Liver (tissue), 8 donors: ENCODE measurements at regions not wholly inside any gene's neighbourhood (a gene's known extent, or its start where the extent isn't known, plus 50 kb on each side); places are given as distances from the start of the nearest gene placed in this dataset.

Experiments used
- DNase-seq: peaks from one replicate; pipeline ENCODE4 v3.0.0-alpha.2; 2017; ENCODE audit warnings: low spot score
- H3K27ac ChIP-seq, 2 donors: one replicate each; pipeline ENCODE4 v1.7.0; 2013; ENCODE audit warnings: inconsistent platforms in 2 of 2, low read length in 2 of 2, control low read depth in 1 of 2, low read depth in 1 of 2, mild to moderate bottlenecking in 1 of 2
- H3K27me3 ChIP-seq, 4 donors: one replicate each; pipeline versions ENCODE4 v1.6.1 to v1.7.0; 2013; ENCODE audit warnings: low read length in 3 of 4, inconsistent platforms in 1 of 4, mild to moderate bottlenecking in 1 of 4, moderate library complexity in 1 of 4; ENCODE audit not compliant: control insufficient read depth in 4 of 4, insufficient read depth in 4 of 4
- H3K36me3 ChIP-seq, 4 donors: one replicate each; pipeline versions ENCODE4 v1.6.1 to v1.7.0; 2013; ENCODE audit warnings: low read length in 3 of 4, mild to moderate bottlenecking in 3 of 4, low read depth in 1 of 4, moderate library complexity in 1 of 4; ENCODE audit not compliant: control insufficient read depth in 4 of 4, insufficient read depth in 3 of 4
- H3K4me1 ChIP-seq, 4 donors: one replicate each; pipeline versions ENCODE4 v1.6.1 to v1.7.0; 2013; ENCODE audit warnings: low read length in 3 of 4, mild to moderate bottlenecking in 3 of 4, moderate library complexity in 1 of 4; ENCODE audit not compliant: control insufficient read depth in 4 of 4, insufficient read depth in 4 of 4
- H3K4me3 ChIP-seq, 3 donors: one replicate each; pipeline versions ENCODE4 v1.6.1 to v1.7.0; 2013; ENCODE audit warnings: low read length in 3 of 3, control low read depth in 1 of 3, low read depth in 1 of 3, mild to moderate bottlenecking in 1 of 3
- H3K9ac ChIP-seq, 2 donors: one replicate each; pipeline ENCODE4 v1.7.0; 2013; ENCODE audit warnings: low read length in 2 of 2, mild to moderate bottlenecking in 2 of 2, moderate library complexity in 2 of 2, control low read depth in 1 of 2, low read depth in 1 of 2
- H3K9me3 ChIP-seq, 4 donors: one replicate each; pipeline versions ENCODE4 v1.6.1 to v1.7.0; 2013; ENCODE audit warnings: low read length in 3 of 4; ENCODE audit not compliant: control insufficient read depth in 4 of 4
- ATF3 ChIP-seq: IDR thresholded peaks from 2 replicates; pipeline ENCODE4 v1.6.1; 2016; ENCODE audit warnings: antibody characterized with exemption
- CTCF ChIP-seq: fragments of 150-350 bp; IDR thresholded peaks from 2 replicates; pipeline ENCODE4 v1.5.1; 2017; ENCODE audit warnings: improper control_type of control experiment, low read depth, low read length; ENCODE audit not compliant: missing input control
- EGR1 ChIP-seq, 2 donors: IDR thresholded peaks; 2 replicates each; pipeline ENCODE4 v1.6.1; 2016 to 2018; ENCODE audit warnings: antibody characterized with exemption in 2 of 2, low read depth in 2 of 2
- FOXA1 ChIP-seq: IDR thresholded peaks from 2 replicates; pipeline ENCODE4 v1.6.1; 2016; ENCODE audit warnings: antibody characterized with exemption
- FOXA2 ChIP-seq: IDR thresholded peaks from 2 replicates; pipeline ENCODE4 v1.6.1; 2016; ENCODE audit warnings: antibody characterized with exemption
- GABPA ChIP-seq, 2 donors: IDR thresholded peaks in 1 of 2; conservative IDR thresholded peaks in 1 of 2; 2 replicates each; pipeline ENCODE4 v1.6.1; 2016; ENCODE audit warnings: antibody characterized with exemption in 2 of 2, mild to moderate bottlenecking in 1 of 2, moderate library complexity in 1 of 2
- HNF4A ChIP-seq, 2 donors: conservative IDR thresholded peaks; 2 replicates each; pipeline ENCODE4 v1.6.1; 2016; ENCODE audit warnings: antibody characterized with exemption in 2 of 2, mild to moderate bottlenecking in 2 of 2
- HNF4G ChIP-seq: IDR thresholded peaks from 2 replicates; pipeline ENCODE4 v1.6.1; 2016; ENCODE audit warnings: antibody characterized with exemption
- JUND ChIP-seq, 2 donors: IDR thresholded peaks; 2 replicates each; pipeline ENCODE4 v1.6.1; 2016; ENCODE audit warnings: antibody characterized with exemption in 2 of 2
- NR2F2 ChIP-seq: IDR thresholded peaks from 2 replicates; pipeline ENCODE4 v1.6.1; 2016; ENCODE audit warnings: antibody characterized with exemption
- RXRA ChIP-seq, 2 donors: IDR thresholded peaks; 2 replicates each; pipeline ENCODE4 v1.6.1; 2017 to 2018; ENCODE audit warnings: antibody characterized with exemption in 2 of 2, mild to moderate bottlenecking in 1 of 2
- SP1 ChIP-seq: IDR thresholded peaks from 2 replicates; pipeline ENCODE4 v1.6.1; 2018; ENCODE audit warnings: antibody characterized with exemption, mild to moderate bottlenecking
- TAF1 ChIP-seq: conservative IDR thresholded peaks from 2 replicates; pipeline ENCODE4 v1.6.1; 2016; ENCODE audit warnings: antibody characterized with exemption, mild to moderate bottlenecking
- YY1 ChIP-seq: IDR thresholded peaks from 2 replicates; pipeline ENCODE4 v1.6.1; 2016; ENCODE audit warnings: antibody characterized with exemption, mild to moderate bottlenecking
- WGBS: extraction: QIAGEN DNeasy Blood & Tissue Kit; methylation state at CpG from one replicate; pipeline ENCODE4 v1.1.7; 2013; 5-methylcytosine and 5-hydroxymethylcytosine counted together
- TF ChIP-seq, protein P1 (sequence below): IDR thresholded peaks from 2 replicates; pipeline ENCODE4 v1.6.1; 2016; ENCODE audit warnings: antibody characterized with exemption, mild to moderate bottlenecking
- TF ChIP-seq, protein P2 (sequence below): IDR thresholded peaks from 2 replicates; pipeline ENCODE4 v1.6.1; 2016; ENCODE audit warnings: antibody characterized with exemption
- TF ChIP-seq, protein P3 (sequence below): IDR thresholded peaks from 2 replicates; pipeline ENCODE4 v1.6.1; 2016; ENCODE audit warnings: antibody characterized with exemption
- donor health status: healthy.
- donor health status: healthy.
- donor health status: healthy.
- donor health status: healthy.
- donor health status: healthy.

GRCh38 chr2:153710128-153710527 lies 161.6 kb upstream of the GALNT13 start:
- H3K27me3 ChIP-seq: no peaks in the 10 kb centered on the region
- no peak overlapping the region for H3K27ac ChIP-seq
- no peak overlapping the region for H3K4me3 ChIP-seq
- no peaks in the 10 kb centered on the region for H3K36me3 ChIP-seq
- WGBS: 70% methylated on average over 6 of the region's 6 CpGs
- no peak for DNase-seq
- TF ChIP-seq NR2F2 (no peak), FOXA1 (no peak), GABPA (IDR thresholded peaks at IDR 0.05 in 1 of 2, conservative IDR thresholded peaks at IDR 0.05 in 1 of 2) (no peak), HNF4A (conservative IDR thresholded peaks at IDR 0.05) (no peak), JUND (IDR thresholded peaks at IDR 0.05) (no peak), CTCF (no peak)
- TF ChIP-seq, protein P1, sequence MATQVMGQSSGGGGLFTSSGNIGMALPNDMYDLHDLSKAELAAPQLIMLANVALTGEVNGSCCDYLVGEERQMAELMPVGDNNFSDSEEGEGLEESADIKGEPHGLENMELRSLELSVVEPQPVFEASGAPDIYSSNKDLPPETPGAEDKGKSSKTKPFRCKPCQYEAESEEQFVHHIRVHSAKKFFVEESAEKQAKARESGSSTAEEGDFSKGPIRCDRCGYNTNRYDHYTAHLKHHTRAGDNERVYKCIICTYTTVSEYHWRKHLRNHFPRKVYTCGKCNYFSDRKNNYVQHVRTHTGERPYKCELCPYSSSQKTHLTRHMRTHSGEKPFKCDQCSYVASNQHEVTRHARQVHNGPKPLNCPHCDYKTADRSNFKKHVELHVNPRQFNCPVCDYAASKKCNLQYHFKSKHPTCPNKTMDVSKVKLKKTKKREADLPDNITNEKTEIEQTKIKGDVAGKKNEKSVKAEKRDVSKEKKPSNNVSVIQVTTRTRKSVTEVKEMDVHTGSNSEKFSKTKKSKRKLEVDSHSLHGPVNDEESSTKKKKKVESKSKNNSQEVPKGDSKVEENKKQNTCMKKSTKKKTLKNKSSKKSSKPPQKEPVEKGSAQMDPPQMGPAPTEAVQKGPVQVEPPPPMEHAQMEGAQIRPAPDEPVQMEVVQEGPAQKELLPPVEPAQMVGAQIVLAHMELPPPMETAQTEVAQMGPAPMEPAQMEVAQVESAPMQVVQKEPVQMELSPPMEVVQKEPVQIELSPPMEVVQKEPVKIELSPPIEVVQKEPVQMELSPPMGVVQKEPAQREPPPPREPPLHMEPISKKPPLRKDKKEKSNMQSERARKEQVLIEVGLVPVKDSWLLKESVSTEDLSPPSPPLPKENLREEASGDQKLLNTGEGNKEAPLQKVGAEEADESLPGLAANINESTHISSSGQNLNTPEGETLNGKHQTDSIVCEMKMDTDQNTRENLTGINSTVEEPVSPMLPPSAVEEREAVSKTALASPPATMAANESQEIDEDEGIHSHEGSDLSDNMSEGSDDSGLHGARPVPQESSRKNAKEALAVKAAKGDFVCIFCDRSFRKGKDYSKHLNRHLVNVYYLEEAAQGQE: no peak
- TF ChIP-seq, protein P2, sequence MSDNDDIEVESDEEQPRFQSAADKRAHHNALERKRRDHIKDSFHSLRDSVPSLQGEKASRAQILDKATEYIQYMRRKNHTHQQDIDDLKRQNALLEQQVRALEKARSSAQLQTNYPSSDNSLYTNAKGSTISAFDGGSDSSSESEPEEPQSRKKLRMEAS: no peak
- no peaks in the 10 kb centered on the region for H3K9me3 ChIP-seq
- no peak overlapping the region for H3K9ac ChIP-seq
- H3K4me1 ChIP-seq: no peaks in the 10 kb centered on the region

DNA sequence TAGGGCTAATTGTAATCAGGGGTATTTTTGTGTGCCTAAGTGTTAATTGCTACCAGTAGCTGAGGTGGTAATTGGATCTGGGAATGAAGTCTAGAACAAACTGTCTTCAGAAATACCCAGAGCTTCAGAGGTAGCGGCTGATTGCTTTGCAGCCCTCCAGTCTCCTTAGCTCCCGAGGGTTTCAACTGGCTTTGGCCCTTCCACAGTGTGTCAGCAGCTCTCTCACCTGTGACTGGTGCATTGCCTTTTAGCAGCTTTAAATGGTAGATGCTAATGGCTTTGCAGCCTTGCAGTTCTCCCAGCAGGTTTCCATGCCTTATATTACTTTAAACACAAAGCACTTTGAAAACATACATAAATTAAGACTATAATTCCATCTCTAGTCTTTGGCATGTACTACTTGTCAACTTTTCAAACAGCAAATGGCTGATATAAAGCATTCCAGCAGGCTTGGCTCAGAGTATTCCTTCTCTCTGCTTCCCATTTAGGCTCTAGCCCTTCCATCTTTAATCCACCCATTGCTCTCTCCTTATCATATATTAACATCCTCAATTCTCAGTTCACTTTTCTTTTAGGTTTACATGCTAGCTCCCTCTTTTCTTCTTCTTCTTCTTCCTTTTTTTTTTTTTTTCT lies 156.4 kb upstream of the GALNT13 start:
- DNase-seq: no peak
- no peaks in the 10 kb centered on the region for H3K36me3 ChIP-seq
- no peaks in the 10 kb centered on the region for H3K9me3 ChIP-seq
- no peaks in the 10 kb centered on the region for H3K27me3 ChIP-seq
- H3K4me1 ChIP-seq: no peaks in the 10 kb centered on the region
- 51% methylated on average over 2 of the region's 2 CpGs for WGBS
- H3K27ac ChIP-seq: no peak overlapping the region
- H3K9ac ChIP-seq: no peak overlapping the region
- no peak overlapping the region for H3K4me3 ChIP-seq
- TF ChIP-seq ATF3: no peak
- no peak for TF ChIP-seq SP1
- TF ChIP-seq, protein P3, sequence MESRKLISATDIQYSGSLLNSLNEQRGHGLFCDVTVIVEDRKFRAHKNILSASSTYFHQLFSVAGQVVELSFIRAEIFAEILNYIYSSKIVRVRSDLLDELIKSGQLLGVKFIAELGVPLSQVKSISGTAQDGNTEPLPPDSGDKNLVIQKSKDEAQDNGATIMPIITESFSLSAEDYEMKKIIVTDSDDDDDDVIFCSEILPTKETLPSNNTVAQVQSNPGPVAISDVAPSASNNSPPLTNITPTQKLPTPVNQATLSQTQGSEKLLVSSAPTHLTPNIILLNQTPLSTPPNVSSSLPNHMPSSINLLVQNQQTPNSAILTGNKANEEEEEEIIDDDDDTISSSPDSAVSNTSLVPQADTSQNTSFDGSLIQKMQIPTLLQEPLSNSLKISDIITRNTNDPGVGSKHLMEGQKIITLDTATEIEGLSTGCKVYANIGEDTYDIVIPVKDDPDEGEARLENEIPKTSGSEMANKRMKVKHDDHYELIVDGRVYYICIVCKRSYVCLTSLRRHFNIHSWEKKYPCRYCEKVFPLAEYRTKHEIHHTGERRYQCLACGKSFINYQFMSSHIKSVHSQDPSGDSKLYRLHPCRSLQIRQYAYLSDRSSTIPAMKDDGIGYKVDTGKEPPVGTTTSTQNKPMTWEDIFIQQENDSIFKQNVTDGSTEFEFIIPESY: no peak
- TF ChIP-seq NR2F2: no peak
- TF ChIP-seq HNF4A (conservative IDR thresholded peaks at IDR 0.05): no peak
- TF ChIP-seq FOXA2: no peak
- no peak for TF ChIP-seq FOXA1
- TF ChIP-seq YY1: no peak
- TF ChIP-seq, protein P1: no peak
- TF ChIP-seq HNF4G: no peak
- TF ChIP-seq TAF1: no peak
- TF ChIP-seq JUND (IDR thresholded peaks at IDR 0.05): no peak
- TF ChIP-seq EGR1 (IDR thresholded peaks at IDR 0.05; ENCODE audit: low read depth in 2 of 2): no peak
- no peak for TF ChIP-seq CTCF
- TF ChIP-seq RXRA (IDR thresholded peaks at IDR 0.05): no peak
- TF ChIP-seq, protein P2: no peak
